Vagina (tissue), 2 donors: ENCODE measurements at regions not wholly inside any gene's neighbourhood (a gene's known extent, or its start where the extent isn't known, plus 50 kb on each side); places are given as distances from the start of the nearest gene placed in this dataset.

Source experiments
- DNase-seq, 2 donors: peaks; one replicate each; pipeline ENCODE4 v3.0.0-alpha.2; 2017; ENCODE audit errors: extremely low spot score in 2 of 2
- H3K27ac ChIP-seq: fragments of 200-600 bp; sonication (generic); one replicate; pipeline ENCODE4 v1.5.1; 2019
- H3K27me3 ChIP-seq: fragments of 200-600 bp; sonication (generic); one replicate; pipeline ENCODE4 v1.5.1; 2019
- H3K36me3 ChIP-seq, 2 donors: fragments of 200-600 bp; sonication (generic); one replicate each; pipeline ENCODE4 v1.5.1; 2017 to 2019
- H3K4me1 ChIP-seq: fragments of 200-600 bp; sonication (generic); one replicate; pipeline ENCODE4 v1.5.1; 2019
- H3K4me3 ChIP-seq, 2 donors: fragments of 200-600 bp; sonication (generic); 1 replicate in 1 of 2; 2 replicates in 1 of 2; pipeline ENCODE4 v1.5.1; 2016 to 2019
- H3K9me3 ChIP-seq: fragments of 200-600 bp; sonication (generic); one replicate; pipeline ENCODE4 v1.5.1; 2019
- POLR2A ChIP-seq, 2 donors: fragments of 450-650 bp; IDR thresholded peaks; one replicate each; pipeline ENCODE4 v1.6.1; 2017; ENCODE audit warnings: antibody characterized with exemption in 2 of 2, mild to moderate bottlenecking in 2 of 2, moderate library complexity in 2 of 2
- POLR2AphosphoS5 ChIP-seq, 2 donors: sonication (generic); formaldehyde crosslinking; IDR thresholded peaks; one replicate each; pipeline ENCODE4 v1.9.0; 2017; ENCODE audit warnings: antibody characterized with exemption in 2 of 2, mild to moderate bottlenecking in 2 of 2, low read depth in 1 of 2; ENCODE audit not compliant: insufficient read depth in 1 of 2
- intact Hi-C: fragments of 100-400 bp; cut with DNase I; formaldehyde crosslinking; loops from one replicate; pipeline ENCODE4 v1.15.1; 2023
- TF ChIP-seq, protein P1 (sequence below), 3 experiments: fragments of 450-650 bp in 2 of 3; fragments of 200-600 bp in 1 of 3; sonication (generic) in 1 of 3; IDR thresholded peaks; one replicate each; pipeline ENCODE4 v1.5.1; 2017 to 2019; ENCODE audit warnings: antibody characterized with exemption in 3 of 3, mild to moderate bottlenecking in 2 of 3, moderate library complexity in 2 of 3

- Histone ChIP-seq H3K4me3 (no peak overlapping the region), H3K27me3 (no peaks in the 10 kb centered on the region), H3K9me3 (no peaks in the 10 kb centered on the region), H3K4me1 (no peaks in the 10 kb centered on the region), H3K36me3 (no peaks in the 10 kb centered on the region), H3K27ac (no peak overlapping the region)
- intact Hi-C loops = no loop called here
- no peak for DNase-seq
- TF ChIP-seq, protein P1, sequence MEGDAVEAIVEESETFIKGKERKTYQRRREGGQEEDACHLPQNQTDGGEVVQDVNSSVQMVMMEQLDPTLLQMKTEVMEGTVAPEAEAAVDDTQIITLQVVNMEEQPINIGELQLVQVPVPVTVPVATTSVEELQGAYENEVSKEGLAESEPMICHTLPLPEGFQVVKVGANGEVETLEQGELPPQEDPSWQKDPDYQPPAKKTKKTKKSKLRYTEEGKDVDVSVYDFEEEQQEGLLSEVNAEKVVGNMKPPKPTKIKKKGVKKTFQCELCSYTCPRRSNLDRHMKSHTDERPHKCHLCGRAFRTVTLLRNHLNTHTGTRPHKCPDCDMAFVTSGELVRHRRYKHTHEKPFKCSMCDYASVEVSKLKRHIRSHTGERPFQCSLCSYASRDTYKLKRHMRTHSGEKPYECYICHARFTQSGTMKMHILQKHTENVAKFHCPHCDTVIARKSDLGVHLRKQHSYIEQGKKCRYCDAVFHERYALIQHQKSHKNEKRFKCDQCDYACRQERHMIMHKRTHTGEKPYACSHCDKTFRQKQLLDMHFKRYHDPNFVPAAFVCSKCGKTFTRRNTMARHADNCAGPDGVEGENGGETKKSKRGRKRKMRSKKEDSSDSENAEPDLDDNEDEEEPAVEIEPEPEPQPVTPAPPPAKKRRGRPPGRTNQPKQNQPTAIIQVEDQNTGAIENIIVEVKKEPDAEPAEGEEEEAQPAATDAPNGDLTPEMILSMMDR (IDR thresholded peaks at IDR 0.05) = no peak
- no peak for TF ChIP-seq POLR2A (IDR thresholded peaks at IDR 0.05)
- no peak for TF ChIP-seq POLR2AphosphoS5 (IDR thresholded peaks at IDR 0.05; ENCODE audit: insufficient read depth in 1 of 2, low read depth in 1 of 2)
Measured at GRCh38 chr9:3675946-3676345, 150.1 kb upstream of the RFX3 start.

- Histone ChIP-seq H3K36me3 (no peaks in the 10 kb centered on the region), H3K4me1 (no peaks in the 10 kb centered on the region), H3K9me3 (no peaks in the 10 kb centered on the region), H3K27ac (no peak overlapping the region), H3K27me3 (no peaks in the 10 kb centered on the region), H3K4me3 (no peak overlapping the region)
- TF ChIP-seq POLR2A (IDR thresholded peaks at IDR 0.05) = no peak
- TF ChIP-seq, protein P1 (IDR thresholded peaks at IDR 0.05) = no peak
- TF ChIP-seq POLR2AphosphoS5 (IDR thresholded peaks at IDR 0.05; ENCODE audit: insufficient read depth in 1 of 2, low read depth in 1 of 2) = no peak
- no peak for DNase-seq
- intact Hi-C loops = no loop called here
Measured at GRCh38 chr9:3674561-3674960, 148.8 kb upstream of the RFX3 start.

- TF ChIP-seq POLR2A (IDR thresholded peaks at IDR 0.05) = no peak
- no peak for TF ChIP-seq POLR2AphosphoS5 (IDR thresholded peaks at IDR 0.05; ENCODE audit: insufficient read depth in 1 of 2, low read depth in 1 of 2)
- TF ChIP-seq, protein P1 (IDR thresholded peaks at IDR 0.05) = no peak
- H3K36me3 ChIP-seq = no peaks in the 10 kb centered on the region
Measured at GRCh38 chr9:3672399-3672798, 146.6 kb upstream of the RFX3 start.

DNA sequence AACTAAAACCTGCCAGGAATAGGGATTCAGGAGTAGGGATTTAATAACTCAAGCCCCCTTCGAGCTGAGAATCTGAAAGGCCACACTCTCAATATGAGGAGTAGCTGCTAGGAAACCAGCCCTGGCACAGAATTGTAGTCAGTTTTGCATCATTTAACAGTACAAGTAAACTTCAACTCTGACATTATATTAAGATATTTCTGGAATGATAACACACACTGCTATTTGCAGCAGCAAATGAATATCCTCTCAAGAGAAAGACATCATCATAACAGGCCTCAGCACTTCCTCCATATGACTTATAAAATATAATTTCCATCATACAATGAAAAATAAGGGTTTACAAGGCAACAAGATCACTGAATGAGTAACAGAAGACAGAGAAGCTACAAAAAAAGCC is 138.2 kb upstream of the RFX3 start:
- no peaks in the 10 kb centered on the region for H3K4me1 ChIP-seq
- no peak overlapping the region for H3K27ac ChIP-seq
- H3K9me3 ChIP-seq = no peaks in the 10 kb centered on the region
- no peaks in the 10 kb centered on the region for H3K27me3 ChIP-seq
- no peak overlapping the region for H3K4me3 ChIP-seq
- DNase-seq = no peak
- TF ChIP-seq, protein P1 (IDR thresholded peaks at IDR 0.05) = no peak
- TF ChIP-seq POLR2AphosphoS5 (IDR thresholded peaks at IDR 0.05; ENCODE audit: insufficient read depth in 1 of 2, low read depth in 1 of 2) (no peak), POLR2A (IDR thresholded peaks at IDR 0.05) (no peak)
- intact Hi-C loops = no loop called here
- no peaks in the 10 kb centered on the region for H3K36me3 ChIP-seq

More at GRCh38 chr9:3672399-3672798, 146.6 kb upstream of the RFX3 start:
- H3K27me3 ChIP-seq = no peaks in the 10 kb centered on the region
- H3K4me1 ChIP-seq = no peaks in the 10 kb centered on the region
- DNase-seq = no peak
- H3K4me3 ChIP-seq = no peak overlapping the region
- intact Hi-C loops = no loop called here
- H3K9me3 ChIP-seq = no peaks in the 10 kb centered on the region
- no peak overlapping the region for H3K27ac ChIP-seq

DNA sequence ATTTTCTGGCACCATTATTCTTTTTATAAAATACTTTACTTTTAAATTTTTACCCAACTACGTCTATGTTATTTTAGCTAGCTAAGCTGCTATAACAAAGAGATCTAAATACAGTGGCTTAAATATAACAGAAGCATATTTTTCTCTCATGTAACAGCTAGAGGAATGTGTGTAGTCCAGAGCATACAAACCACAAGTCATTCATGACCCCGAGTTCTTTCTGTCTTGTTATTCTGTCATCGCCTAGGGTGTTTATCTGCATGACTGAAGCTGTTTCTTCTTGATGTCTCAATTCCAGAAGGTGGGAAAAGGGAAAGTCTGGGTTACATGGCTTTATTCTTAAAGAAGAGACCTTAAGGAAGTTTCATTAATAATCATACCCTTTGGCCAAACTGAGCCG is 136.9 kb upstream of the RFX3 start:
- Histone ChIP-seq H3K27ac (no peak overlapping the region), H3K9me3 (no peaks in the 10 kb centered on the region), H3K36me3 (no peaks in the 10 kb centered on the region), H3K27me3 (no peaks in the 10 kb centered on the region), H3K4me3 (no peak overlapping the region), H3K4me1 (no peaks in the 10 kb centered on the region)
- DNase-seq = no peak
- intact Hi-C loops = no loop called here
- TF ChIP-seq POLR2A (IDR thresholded peaks at IDR 0.05) (no peak), POLR2AphosphoS5 (IDR thresholded peaks at IDR 0.05; ENCODE audit: insufficient read depth in 1 of 2, low read depth in 1 of 2) (no peak)
- TF ChIP-seq, protein P1 (IDR thresholded peaks at IDR 0.05) = no peak
